Stimulated activated CD8-positive, alpha-beta memory T cell treated with anti-CD3 and anti-CD28 coated beads, Interleukin-7, amount 100 ng/mL, for 1 hour (primary cell): ENCODE measurements at regions not wholly inside any gene's neighbourhood (a gene's known extent, or its start where the extent isn't known, plus 50 kb on each side); places are given as distances from the start of the nearest gene placed in this dataset.

Experiments
- DNase-seq, 2 donors: peaks; one replicate each; pipeline ENCODE4 v3.0.0-alpha.2; 2020; ENCODE audit warnings: low read depth in 2 of 2

- no peak for DNase-seq
Measured at GRCh38 chr12:93103154-93103553, 174.1 kb upstream of the EEA1 start.

- DNase-seq, result no peak
Measured at GRCh38 chr12:93104535-93104934, 175.4 kb upstream of the EEA1 start.

DNA sequence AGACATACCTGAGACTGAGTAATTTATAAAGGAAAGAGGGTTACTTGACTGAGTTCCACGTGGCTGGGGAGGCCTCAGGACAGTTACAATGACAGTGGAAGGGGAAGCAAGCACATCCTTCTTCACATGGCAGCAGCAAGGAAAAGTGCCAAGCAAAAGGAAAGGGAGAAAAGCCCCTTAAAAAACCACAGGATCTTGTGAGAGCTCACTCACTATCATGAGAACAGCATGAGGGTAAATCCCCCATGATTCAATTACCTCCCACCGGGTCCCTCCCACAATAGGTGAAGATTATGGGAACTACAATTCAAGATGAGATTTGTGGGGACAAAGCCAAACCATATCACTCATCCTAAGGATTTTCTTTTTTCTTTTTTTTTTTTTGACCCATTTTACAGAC lies 177.8 kb upstream of the EEA1 start:
- DNase-seq, result no peak

- DNase-seq, result no peak
Measured at GRCh38 chr12:93107514-93108312, 178.6 kb upstream of the EEA1 start.

- DNase-seq, result no peak
Measured at GRCh38 chr12:93108985-93109384, 179.9 kb upstream of the EEA1 start.

DNA sequence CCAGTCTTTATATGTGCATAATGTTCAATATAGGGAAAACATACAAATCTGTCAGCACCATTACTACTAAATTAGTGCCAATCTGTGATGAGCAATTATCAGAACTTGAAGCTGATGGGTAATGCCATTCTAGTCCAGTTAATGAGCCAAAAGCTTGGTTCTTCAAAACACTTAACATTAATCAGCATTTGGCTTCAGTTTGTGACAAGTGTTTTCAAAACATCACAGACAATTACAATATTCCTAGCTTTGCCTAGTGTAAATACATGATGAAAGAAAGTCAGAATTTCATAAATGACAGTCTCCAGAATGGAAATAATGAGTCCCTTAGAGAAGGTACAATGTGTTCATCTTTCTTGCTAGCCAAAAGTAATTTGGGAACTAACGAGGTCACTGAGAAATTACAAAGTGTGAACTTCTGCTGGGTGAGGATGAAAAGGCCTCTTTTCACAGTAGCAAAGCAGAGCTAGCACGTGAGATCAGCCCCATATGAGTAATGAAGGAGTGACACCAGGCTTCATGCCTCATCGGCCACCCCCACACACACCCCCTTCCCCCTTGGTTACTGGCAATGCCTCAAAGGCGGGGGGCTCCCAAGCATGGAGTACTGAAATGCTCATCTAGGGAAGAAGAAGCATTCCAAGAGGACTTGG lies 180.6 kb upstream of the EEA1 start:
- no peak for DNase-seq

DNA sequence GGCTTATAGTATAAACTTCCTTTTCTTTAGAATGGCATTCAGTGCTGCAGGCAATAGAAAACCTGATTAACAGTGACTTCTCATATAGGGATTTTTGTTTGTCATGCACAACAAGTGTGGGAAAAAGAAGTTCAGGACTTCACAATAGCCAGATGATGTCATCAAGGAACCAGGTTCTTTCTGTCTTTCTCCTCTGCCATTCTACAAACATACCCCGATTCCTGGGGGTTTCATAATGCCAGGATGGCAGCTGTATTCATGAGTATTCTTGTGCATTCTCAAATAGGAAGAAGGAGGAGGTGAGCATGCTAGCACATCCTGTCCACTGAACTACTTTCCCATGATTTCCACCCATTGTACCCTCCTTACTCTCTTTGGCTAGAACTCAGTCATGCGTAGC lies 182.7 kb upstream of the EEA1 start:
- DNase-seq, result no peak

DNA sequence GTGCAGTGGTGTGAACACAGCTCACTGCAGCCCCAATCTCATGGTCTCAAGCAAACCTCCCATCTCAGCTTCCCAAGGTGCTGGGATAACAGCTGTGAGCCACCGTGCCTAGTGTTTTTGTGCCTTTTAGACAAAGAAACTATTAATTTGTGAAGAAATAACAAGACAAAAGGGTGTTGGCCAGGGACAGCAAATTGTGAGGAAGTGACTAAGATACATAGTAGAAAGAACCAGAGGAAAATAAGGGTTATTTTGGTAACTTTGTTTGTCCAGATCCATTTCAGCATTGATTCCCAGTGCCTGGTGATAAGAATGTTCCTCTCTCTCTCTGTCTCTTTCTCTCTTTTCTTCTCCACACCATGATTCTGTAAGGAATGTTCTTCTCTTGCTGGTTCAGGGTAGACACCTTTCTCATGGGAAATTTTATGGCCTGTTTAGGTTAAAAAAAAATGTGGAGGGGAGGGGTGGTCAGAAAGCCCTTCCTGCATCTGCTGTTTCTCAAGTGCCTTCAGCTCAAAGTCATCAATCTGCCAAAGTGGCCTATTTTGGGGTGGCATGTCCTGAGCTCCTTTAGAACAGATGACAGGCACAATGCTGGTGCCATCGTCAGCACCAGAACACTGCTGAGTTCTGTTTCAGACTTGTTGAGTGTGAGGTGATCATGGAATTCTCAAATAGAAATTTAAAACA lies 184.4 kb upstream of the EEA1 start:
- DNase-seq, result no peak

GRCh38 chr12:93115198-93115601 lies 186.1 kb upstream of the EEA1 start:
- no peak for DNase-seq

GRCh38 chr12:93115646-93116045 lies 186.6 kb upstream of the EEA1 start:
- no peak for DNase-seq

DNA sequence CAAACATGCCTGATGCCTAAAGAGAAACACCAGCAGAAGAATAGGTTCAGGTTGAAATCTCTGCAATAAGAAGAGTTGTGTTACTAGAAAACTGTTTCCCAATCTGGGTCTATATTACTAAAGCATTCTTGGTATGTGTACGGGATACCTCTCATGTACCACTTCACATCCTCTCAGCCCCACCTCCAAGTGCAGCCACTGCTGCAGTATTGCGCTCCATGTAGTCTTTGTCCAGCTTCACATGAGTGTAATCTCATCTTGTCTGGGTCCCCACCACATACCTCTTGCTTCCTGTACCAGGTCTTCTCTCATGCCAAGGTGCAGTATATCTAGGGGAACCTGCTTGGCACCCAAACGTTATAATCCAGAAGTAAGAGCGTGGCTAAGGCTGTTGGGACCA lies 187.5 kb upstream of the EEA1 start:
- DNase-seq, result no peak

DNA sequence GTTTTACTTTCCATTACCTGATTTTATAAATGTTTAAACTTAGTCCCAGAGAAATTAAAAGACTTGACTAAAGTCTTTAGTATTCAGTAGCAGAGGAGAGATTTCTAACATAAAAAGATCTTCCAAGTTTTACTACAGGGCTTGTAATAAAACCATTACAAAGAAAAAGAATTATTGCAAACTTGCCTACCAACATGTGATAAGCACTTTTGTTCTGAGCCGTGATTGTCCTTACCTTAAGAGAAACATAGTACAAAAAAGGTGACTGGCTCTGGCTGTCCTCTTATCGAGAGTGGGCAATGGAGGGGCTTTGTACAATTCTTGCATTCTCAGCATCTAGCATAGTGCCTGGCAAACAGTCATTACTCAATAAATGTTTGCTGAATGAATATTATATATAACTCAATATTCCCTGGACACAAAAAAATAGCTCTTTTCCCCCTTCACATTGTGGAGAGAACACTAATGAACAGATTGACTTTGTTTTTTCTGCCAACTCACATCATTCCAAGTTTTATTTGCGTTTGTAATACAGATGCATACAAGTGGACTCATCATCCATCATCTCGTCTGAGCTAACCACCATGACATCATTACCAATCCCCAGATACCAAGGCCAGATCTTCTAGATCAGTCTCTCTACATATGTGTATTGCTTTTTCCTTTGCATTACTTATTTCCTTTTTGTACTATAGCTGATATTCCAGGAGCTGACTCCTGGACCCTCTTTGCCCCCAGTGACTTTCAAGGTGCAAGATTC lies 192.8 kb upstream of the EEA1 start:
- DNase-seq, result no peak

DNA sequence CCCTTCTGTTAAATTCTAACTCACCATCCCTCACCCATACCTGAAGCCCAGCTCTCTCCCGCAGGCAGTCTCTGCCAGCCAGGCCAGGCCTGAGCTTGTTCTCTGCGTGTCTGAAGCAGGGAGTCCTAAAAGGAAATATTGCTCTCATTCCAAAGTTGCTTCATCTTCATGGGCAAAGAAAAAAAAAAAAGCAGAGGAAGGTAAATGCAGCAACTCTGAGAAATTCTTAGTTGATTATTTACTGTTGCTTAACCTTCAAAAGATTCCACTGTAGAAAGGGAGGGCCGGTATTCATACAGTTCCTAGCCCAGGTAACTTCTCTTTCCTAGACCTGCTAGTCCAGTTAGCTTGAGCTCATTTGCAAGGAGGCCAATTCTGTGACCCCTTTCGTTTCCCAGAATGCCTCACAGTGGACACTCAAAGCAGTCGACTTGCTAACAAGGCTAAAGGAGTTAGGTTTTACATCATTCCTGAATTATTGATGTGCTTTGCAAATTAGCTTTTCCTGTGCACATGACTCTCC lies 193.5 kb upstream of the EEA1 start:
- no peak for DNase-seq

GRCh38 chr12:93125126-93125525 lies 196.0 kb upstream of the EEA1 start:
- DNase-seq, result no peak

GRCh38 chr12:93126069-93126474 lies 197.0 kb upstream of the EEA1 start:
- DNase-seq, result no peak

DNA sequence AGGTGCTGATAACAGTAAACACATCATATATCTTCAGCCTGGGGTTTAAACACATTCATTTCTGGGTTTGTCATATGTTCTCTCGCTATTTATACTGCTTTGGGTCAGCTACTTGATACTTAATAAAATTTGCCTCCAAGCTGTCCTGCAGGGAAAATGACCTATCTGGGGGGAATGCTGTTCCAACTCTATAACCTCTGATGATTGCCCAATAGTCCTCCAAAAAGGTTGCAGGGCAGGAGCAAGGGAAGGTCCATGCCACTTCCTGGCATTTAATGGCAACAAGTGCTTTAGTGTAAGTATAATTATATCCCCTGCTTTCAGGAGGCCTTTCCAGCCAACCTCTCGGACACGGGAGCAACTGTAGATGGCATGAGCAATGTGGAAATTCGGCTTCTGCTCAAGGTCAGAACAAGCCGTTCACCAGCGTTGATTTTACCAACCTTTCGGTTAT lies 198.0 kb upstream of the EEA1 start:
- no peak for DNase-seq

DNA sequence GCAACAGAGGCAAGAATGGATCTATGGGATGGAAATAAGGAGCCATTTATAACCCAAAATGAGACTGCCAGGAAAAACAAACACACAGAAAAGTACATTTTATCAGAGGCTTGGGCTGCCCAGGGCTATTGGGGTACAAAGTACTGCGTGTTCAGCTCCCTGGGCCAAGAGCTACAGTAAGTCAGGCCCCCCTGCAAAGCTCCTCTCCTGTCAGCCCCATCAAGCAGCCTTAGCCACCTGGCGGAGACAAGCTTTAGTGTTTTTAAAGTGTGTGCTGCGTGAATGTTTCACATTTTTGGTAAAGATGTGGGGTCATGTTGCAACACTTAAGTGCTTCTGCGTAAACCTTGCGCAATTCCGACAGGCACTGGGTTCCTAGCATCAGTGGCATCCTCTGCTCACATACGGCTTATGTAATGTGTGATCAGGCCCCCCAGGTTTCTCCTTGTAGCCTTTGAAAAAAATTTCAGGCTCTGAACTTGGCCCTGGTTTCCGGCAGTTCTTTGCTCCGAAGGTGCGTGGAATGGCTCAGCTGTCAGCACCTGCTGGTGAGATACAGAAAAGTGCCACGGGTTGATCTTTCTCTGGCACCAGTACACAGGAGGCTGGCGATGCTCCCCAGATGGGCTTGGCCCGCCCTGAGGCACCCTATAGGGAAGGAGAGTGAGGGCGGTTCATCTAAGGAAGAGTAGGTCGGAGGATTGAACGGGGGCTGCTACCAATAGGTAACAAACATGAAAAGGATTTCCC lies 198.7 kb upstream of the EEA1 start:
- no peak for DNase-seq

DNA sequence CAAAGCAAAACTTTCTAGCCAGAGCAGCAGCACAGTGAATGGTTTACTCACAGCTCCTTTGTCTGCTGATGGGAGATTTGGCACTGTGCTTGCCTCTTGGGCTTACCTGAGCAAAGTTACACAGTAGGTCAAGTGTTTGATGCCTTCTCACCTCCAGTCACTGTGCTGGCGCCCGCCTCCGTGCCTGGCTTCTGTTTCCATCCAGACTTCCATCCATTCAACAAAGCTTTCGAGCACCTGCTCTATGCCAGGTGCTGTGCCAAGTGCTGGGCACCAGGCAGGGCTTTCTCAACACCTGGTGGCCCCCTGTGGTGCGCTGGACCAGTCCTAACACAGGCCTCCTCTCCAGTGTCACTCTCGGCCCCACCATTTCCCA lies 199.2 kb upstream of the EEA1 start:
- no peak for DNase-seq

- DNase-seq, result no peak
Measured at GRCh38 chr12:93130366-93131054, 201.4 kb upstream of the EEA1 start.

DNA sequence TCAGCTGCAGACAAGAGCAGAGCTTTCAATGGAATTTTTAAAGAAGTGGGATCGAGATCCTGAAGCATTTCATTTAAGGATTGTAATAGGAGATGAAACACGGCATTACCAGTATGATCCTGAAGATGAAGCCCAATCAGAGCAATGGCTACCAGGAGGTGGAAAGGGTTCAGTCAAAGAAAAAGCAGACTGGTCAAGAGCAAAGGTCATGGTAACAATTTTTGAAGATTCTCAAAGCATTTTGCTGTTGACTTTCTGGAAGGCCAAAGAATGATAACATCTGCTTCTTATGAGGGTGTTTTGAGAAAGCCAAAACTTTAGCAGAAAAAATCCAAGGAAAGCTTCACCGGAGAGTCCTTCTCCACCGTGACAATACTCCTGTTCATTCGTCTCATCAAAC lies 204.3 kb upstream of the EEA1 start:
- no peak for DNase-seq
